HG03097 (cell line): ENCODE measurements at regions not wholly inside any gene's neighbourhood (a gene's known extent, or its start where the extent isn't known, plus 50 kb on each side); places are given as distances from the start of the nearest gene placed in this dataset.
"Not testable (repeated sequence)": the region's sequence is repeated elsewhere in the genome, so short reads cannot be mapped to it uniquely, and the experiment has no call there.

ENCODE experiments used
- ATAC-seq: cut with Tn5 transposase; IDR thresholded peaks from one replicate; pipeline ENCODE4 v1.9.1; 2021; ENCODE audit not compliant: unreplicated experiment, low FRiP score

- no peak for ATAC-seq
Observed at GRCh38 chr3:28019740-28020139, 221.7 kb upstream of the CMC1 start.

- ATAC-seq, result no peak
Observed at GRCh38 chr3:28022916-28023315, 218.5 kb upstream of the CMC1 start.

- no peak for ATAC-seq
Observed at GRCh38 chr3:28028554-28028953, 212.9 kb upstream of the CMC1 start.

GRCh38 chr3:28033059-28033784 lies 208.2 kb upstream of the CMC1 start:
- no peak for ATAC-seq

GRCh38 chr3:28036599-28037575 lies 204.5 kb upstream of the CMC1 start:
- ATAC-seq, result peak; percentile 54

GRCh38 chr3:28039234-28039633 lies 202.2 kb upstream of the CMC1 start:
- peak; percentile 51 for ATAC-seq

GRCh38 chr3:28039829-28040228 lies 201.6 kb upstream of the CMC1 start:
- no peak for ATAC-seq

- no peak for ATAC-seq
Observed at GRCh38 chr3:28042095-28042635, 199.3 kb upstream of the CMC1 start.

GRCh38 chr3:28042707-28043106 lies 198.7 kb upstream of the CMC1 start:
- ATAC-seq, result no peak

GRCh38 chr3:28050120-28050519 lies 191.3 kb upstream of the CMC1 start:
- ATAC-seq, result no peak

- ATAC-seq, result no peak
Observed at GRCh38 chr3:28050885-28051284, 190.5 kb upstream of the CMC1 start.

- no peak for ATAC-seq
Observed at GRCh38 chr3:28053759-28054158, 187.7 kb upstream of the CMC1 start.

- no peak for ATAC-seq
Observed at GRCh38 chr3:28056806-28057205, 184.6 kb upstream of the CMC1 start.

- ATAC-seq, result no peak
Observed at GRCh38 chr3:28057539-28057938, 183.9 kb upstream of the CMC1 start.

- ATAC-seq, result not testable (repeated sequence)
Observed at GRCh38 chr3:28059199-28059598, 182.2 kb upstream of the CMC1 start.

- no peak for ATAC-seq
Observed at GRCh38 chr3:28066020-28066419, 175.4 kb upstream of the CMC1 start.

- no peak for ATAC-seq
Observed at GRCh38 chr3:28067014-28067413, 174.4 kb upstream of the CMC1 start.

- no peak for ATAC-seq
Observed at GRCh38 chr3:28068342-28068741, 173.1 kb upstream of the CMC1 start.

- ATAC-seq, result no peak
Observed at GRCh38 chr3:28069438-28069837, 172.0 kb upstream of the CMC1 start.

- no peak for ATAC-seq
Observed at GRCh38 chr3:28076246-28076645, 165.2 kb upstream of the CMC1 start.

GRCh38 chr3:28077572-28077971 lies 163.8 kb upstream of the CMC1 start:
- no peak for ATAC-seq
